ENCODE measurements at regions not wholly inside any gene's neighbourhood (a gene's known extent, or its start where the extent isn't known, plus 50 kb on each side); places are given as distances from the start of the nearest gene placed in this dataset.
A peak's percentile ranks its signal among the peaks of the same experiment; 100 is the strongest.
"Not testable (repeated sequence)": the region's sequence is repeated elsewhere in the genome, so short reads cannot be mapped to it uniquely, and the experiment has no call there.

GRCh38 chr11:50187220-50187619 is 154.5 kb downstream of the OR4C45 start:
- H3K4me1 Mint-ChIP-seq: no peaks in the 10 kb centered on the region
- H3K9me3 Mint-ChIP-seq: peaks cover 9 to 14% (median 9%) of the 10 kb centered on the region in 3 donors
- H3K27me3 Mint-ChIP-seq: no peaks in the 10 kb centered on the region
- H3K4me3 Mint-ChIP-seq: no peak overlapping the region
- no peak overlapping the region for H3K27ac Mint-ChIP-seq
- H3K36me3 Mint-ChIP-seq: no peaks in the 10 kb centered on the region

DNA sequence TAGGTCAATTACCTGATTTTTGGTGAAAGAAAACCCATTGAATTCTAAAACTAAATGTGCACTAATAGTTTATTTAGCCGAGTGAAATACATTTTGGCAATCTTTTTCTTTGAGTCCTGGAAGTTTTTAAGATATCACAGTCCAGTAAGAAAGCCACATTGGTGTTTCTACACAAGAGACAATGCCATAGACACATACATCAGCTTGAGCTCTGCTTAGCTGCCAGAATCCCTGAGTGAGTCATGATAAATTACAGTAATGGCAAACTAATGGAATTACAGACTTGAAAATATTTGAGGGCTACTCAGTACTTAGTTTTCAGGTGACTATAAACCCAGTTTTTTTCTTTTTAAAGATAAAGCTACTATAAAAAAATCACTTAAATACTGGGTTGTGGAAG is 155.4 kb downstream of the OR4C45 start:
- no peaks in the 10 kb centered on the region for H3K4me1 Mint-ChIP-seq
- no peak overlapping the region for H3K27ac Mint-ChIP-seq
- no peak overlapping the region for H3K4me3 Mint-ChIP-seq
- no peaks in the 10 kb centered on the region for H3K36me3 Mint-ChIP-seq
- H3K9me3 Mint-ChIP-seq: peaks cover 9 to 15% (median 9%) of the 10 kb centered on the region in 3 donors
- H3K27me3 Mint-ChIP-seq: no peaks in the 10 kb centered on the region

DNA sequence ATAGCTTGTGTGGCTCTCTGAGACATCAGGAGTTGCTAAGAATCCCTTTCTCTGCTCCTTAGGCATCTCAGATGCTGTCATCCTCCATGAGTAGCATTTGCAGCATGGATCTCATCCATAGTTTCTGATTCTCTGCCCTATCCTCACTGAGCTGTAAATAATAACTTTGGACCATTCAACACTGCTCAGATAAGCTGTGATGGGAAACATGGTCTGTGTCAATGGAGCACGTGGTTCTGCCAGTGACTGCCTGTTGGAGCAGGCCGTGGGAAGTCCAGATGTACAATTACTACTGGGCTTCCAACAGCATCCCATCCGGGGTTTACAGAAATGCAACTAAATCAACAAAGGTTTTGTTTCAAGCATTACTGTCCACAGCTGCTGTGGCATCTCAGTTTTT is 160.1 kb downstream of the OR4C45 start:
- Mint-ChIP-seq H3K27me3 (no peaks in the 10 kb centered on the region), H3K4me1 (no peaks in the 10 kb centered on the region), H3K9me3 (peaks cover 6 to 15% (median 7%) of the 10 kb centered on the region in 3 donors), H3K27ac (no peak overlapping the region), H3K36me3 (no peaks in the 10 kb centered on the region), H3K4me3 (no peak overlapping the region)

DNA sequence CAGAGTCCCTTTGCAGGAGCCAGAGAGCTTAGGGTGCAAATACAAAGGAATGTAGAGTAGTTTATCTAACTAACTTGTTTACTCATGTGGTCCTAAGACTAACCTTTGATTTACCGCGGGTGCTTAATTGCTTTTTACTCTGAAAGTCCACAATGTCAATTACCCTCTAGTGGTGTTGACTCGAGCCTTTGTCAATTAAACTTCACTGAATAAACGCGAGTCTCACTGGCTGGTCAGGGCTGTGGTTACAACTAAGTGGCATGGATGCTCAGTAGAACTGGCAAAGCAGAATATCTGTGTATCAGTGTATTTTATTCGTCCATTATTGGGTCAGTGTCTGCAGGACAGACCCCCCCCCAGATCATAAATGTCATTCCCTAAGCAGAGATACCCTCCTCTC is 181.7 kb downstream of the OR4C45 start:
- Mint-ChIP-seq H3K4me3 (no peak overlapping the region), H3K36me3 (no peaks in the 10 kb centered on the region), H3K4me1 (no peaks in the 10 kb centered on the region), H3K27me3 (no peaks in the 10 kb centered on the region), H3K27ac (no peak overlapping the region), H3K9me3 (peaks cover 11 to 18% (median 18%) of the 10 kb centered on the region in 3 donors)

DNA sequence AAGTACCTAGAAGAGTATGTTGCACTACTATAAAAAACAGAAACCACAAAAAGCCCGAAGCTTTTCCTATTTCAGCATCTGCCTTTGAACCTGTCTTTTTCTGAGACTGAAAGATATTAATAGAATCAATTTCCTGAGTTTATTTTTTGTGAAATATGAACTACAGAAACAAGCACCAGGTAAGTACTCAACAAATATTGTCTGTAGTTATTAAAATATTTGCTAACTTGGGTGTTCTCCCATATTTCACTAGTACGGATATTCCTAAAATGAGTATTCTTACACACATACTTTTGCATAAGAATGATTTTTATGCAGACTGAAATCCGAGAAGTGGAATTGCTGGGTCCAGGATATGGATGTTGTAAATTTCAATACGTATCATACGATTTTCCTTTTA is 188.0 kb downstream of the OR4C45 start:
- peaks cover 4 to 7% (median 4%) of the 10 kb centered on the region in 3 donors for H3K9me3 Mint-ChIP-seq
- H3K4me3 Mint-ChIP-seq: no peak overlapping the region
- no peaks in the 10 kb centered on the region for H3K36me3 Mint-ChIP-seq
- no peak overlapping the region for H3K27ac Mint-ChIP-seq
- no peaks in the 10 kb centered on the region for H3K27me3 Mint-ChIP-seq
- H3K4me1 Mint-ChIP-seq: no peaks in the 10 kb centered on the region

DNA sequence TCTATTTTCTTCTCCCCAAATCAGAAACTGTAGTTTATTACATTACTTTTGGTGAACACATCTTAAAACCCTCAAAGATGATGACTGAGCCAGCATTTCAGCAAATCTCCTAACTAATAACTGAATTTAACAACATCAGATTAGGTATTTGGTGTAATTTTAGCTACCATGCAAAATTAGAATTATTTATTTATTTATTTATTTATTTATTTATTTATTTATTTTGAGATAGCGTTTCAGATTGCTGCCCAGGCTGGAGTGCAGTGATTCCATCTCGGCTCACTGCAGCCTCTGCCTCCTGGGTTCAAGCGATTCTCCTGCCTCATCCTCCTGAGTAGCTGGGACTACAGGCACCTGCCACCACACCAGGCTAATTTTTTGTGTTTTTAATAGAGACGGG is 205.7 kb downstream of the OR4C45 start:
- not testable (repeated sequence) for H3K4me1 Mint-ChIP-seq, H3K9me3 Mint-ChIP-seq, H3K27me3 Mint-ChIP-seq, H3K36me3 Mint-ChIP-seq, H3K4me3 Mint-ChIP-seq, H3K27ac Mint-ChIP-seq

DNA sequence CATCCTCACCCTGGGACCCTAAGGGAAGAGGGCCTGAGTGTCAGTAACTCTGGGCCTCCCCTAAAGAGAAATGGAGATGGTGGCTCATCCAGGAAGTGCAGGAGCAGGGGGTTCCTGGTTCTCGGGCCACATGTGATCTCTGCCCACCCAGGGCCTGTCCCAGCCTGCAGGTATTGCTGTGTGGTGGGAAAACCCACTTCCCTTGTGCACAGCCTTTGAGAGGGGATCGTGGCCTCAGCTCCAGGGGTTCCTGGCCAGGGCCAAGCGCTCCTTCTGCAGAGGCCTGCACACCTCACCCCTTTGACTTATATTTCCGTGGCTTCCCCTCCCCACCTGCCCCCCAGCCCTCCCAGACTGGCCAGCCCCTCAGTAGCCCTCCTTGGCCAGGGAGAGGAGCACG is 213.5 kb downstream of the OR4C45 start:
- Mint-ChIP-seq H3K9me3 (peaks cover 2 to 3% (median 2%) of the 10 kb centered on the region in 3 donors), H3K4me1 (no peaks in the 10 kb centered on the region), H3K4me3 (no peak overlapping the region), H3K27me3 (no peaks in the 10 kb centered on the region), H3K36me3 (no peaks in the 10 kb centered on the region), H3K27ac (no peak overlapping the region)

DNA sequence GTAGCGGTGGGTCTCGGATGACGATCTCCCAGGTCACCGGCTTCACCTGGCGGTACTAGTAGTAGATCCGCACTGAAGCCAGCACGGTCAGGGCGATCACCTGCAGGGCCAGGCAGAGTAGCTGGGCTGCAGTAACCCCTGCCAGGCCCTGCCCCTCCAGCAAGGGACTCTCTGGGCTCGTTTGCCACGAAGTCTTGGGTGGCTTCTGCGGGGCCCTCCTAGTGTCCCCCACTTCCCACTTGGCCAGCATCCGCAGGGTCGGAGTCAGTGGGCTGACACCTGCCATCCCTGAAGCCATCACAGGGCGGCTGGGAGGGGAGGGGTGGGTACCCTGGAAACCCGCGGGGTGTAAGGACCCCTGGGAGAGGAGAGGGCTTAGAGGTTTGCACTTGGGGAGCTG is 214.0 kb downstream of the OR4C45 start:
- H3K27ac Mint-ChIP-seq: no peak overlapping the region
- H3K4me1 Mint-ChIP-seq: no peaks in the 10 kb centered on the region
- no peaks in the 10 kb centered on the region for H3K27me3 Mint-ChIP-seq
- H3K4me3 Mint-ChIP-seq: no peak overlapping the region
- peaks cover 1 to 6% (median 2%) of the 10 kb centered on the region in 3 donors for H3K9me3 Mint-ChIP-seq
- no peaks in the 10 kb centered on the region for H3K36me3 Mint-ChIP-seq

GRCh38 chr11:50247309-50247874 is 214.7 kb downstream of the OR4C45 start:
- Mint-ChIP-seq H3K27me3 (no peaks in the 10 kb centered on the region), H3K4me3 (no peak overlapping the region), H3K27ac (no peak overlapping the region), H3K9me3 (peaks cover 0 to 6% (median 2%) of the 10 kb centered on the region in 3 donors), H3K36me3 (no peaks in the 10 kb centered on the region), H3K4me1 (no peaks in the 10 kb centered on the region)

- H3K9me3 Mint-ChIP-seq: peaks cover 3 to 14% (median 6%) of the 10 kb centered on the region in 3 donors
- H3K4me1 Mint-ChIP-seq: peaks cover 0 to 2% (median 2%) of the 10 kb centered on the region in 3 donors
- H3K4me3 Mint-ChIP-seq: no peak overlapping the region
Observed at GRCh38 chr11:50267851-50268250, 235.2 kb downstream of the OR4C45 start.

DNA sequence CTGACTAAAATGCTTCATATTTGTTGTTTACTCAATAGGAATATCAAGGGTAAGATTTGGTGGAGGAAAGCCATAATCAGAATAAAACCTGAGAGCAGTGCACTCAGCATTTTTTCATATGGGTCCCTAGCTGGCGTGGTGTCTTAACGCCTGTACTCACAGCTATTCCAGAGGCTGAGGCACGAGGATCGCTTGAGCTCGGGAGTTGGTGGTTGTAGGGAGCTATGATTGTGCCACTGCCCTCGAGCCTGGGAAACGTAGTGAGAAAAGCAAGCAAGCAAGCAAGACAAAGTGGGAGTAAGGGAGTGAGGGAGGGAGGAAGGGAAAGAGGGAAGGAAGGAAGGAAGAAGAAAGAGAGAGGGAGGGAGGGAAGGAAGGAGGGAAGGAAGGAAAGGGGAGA is 242.5 kb downstream of the OR4C45 start:
- Mint-ChIP-seq H3K4me1 (peaks cover 0 to 2% (median 0%) of the 10 kb centered on the region in 3 donors), H3K27me3 (no peaks in the 10 kb centered on the region), H3K36me3 (no peaks in the 10 kb centered on the region), H3K9me3 (peaks cover 1 to 13% (median 8%) of the 10 kb centered on the region in 3 donors), H3K4me3 (no peak overlapping the region), H3K27ac (no peak overlapping the region)

More at GRCh38 chr11:50267851-50268250, 235.2 kb downstream of the OR4C45 start:
- Mint-ChIP-seq H3K27me3 (no peaks in the 10 kb centered on the region), H3K27ac (no peak overlapping the region), H3K36me3 (no peaks in the 10 kb centered on the region)

DNA sequence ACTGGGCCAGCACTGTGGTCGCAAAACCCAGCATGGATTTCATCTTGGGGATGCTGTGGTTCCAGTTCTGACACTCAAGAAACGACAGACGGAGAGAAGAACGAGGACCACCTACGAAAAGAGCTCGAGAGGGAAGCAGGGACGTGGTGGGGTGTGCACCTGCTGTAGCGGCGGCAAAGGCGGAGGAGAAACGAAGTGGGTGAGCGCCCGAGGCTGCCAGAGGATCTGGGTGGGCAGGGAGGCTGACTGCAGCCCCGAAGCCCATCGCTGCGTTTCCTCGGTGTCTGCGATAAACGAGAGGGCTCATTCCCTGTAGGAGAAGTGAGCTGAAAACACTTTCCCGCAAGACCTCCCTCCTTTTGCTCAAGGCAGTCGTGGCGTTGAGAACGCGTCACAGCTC is 246.1 kb downstream of the OR4C45 start:
- no peaks in the 10 kb centered on the region for H3K27me3 Mint-ChIP-seq
- H3K27ac Mint-ChIP-seq: peak overlapping the region in 1 of 3 donors; percentile 74
- no peaks in the 10 kb centered on the region for H3K4me1 Mint-ChIP-seq
- H3K36me3 Mint-ChIP-seq: peaks cover 2% of the 10 kb centered on the region
- peaks cover 2 to 13% (median 12%) of the 10 kb centered on the region in 3 donors for H3K9me3 Mint-ChIP-seq
- H3K4me3 Mint-ChIP-seq: no peak overlapping the region

DNA sequence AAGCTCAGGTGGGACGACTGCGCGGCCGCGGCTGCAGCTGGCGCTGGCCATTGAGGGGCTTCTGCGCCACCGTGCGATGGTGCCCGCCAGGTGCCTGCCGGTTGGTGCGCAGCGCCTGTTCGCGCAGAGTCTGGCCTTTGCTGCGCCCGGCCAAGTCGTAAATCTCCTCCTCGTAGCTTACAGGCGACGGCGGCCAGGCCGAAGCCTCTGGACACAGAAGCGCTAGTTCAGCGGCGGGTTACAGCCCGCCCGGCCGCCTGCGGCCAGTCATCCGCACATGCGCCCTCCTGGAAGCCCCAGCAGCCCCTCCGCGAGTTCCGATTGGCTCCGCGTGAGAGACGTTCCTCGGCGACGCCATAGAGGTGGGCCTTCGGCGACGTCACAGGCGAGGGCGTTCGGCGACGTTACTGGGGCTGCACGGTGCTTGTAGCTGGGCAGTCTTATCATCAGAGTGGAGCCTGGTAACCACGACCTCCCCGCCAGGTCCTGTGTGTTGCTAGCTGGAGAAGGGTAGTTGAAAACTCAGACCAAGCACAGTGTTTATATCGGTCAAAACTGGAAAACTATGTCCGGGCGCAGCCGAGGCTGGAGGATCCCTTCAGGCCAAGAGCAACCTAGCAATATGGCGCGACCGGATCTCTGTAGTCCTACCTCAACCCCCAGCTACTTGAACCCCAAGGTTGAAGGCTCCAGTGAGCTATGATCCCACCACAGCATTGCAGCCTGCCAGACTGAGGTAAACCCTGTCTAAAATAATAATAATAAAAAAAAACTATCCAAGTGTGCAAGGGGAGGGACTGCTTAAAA is 265.7 kb downstream of the OR4C45 start:
- Mint-ChIP-seq H3K27me3 (peaks cover 1% of the 10 kb centered on the region), H3K4me1 (no peaks in the 10 kb centered on the region), H3K9me3 (peaks cover 0 to 3% (median 2%) of the 10 kb centered on the region in 3 donors), H3K36me3 (no peaks in the 10 kb centered on the region), H3K27ac (no peak overlapping the region), H3K4me3 (no peak overlapping the region)

DNA sequence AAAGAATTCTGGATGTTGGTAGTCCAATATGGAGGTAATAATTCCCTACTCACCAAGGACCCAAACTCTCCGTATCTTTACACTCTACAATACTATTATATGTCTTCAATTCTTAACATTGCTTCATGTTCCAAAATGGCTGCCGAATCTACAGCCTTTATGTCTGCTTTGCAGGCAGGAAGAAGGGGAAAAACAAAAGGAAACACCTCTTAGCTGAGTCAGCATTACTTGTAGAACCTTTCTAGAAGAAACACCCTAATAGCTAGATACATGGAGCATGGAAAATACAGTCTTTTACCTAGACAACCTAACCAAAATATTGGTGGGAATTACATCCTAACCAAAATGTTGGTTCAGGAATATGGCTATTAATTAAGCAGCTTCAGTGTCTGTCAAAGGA is 298.0 kb downstream of the OR4C45 start:
- H3K9me3 Mint-ChIP-seq: peaks cover 8 to 17% (median 12%) of the 10 kb centered on the region in 3 donors
- H3K4me3 Mint-ChIP-seq, H3K27ac Mint-ChIP-seq, H3K4me1 Mint-ChIP-seq, H3K36me3 Mint-ChIP-seq, H3K27me3 Mint-ChIP-seq: not testable (repeated sequence)

DNA sequence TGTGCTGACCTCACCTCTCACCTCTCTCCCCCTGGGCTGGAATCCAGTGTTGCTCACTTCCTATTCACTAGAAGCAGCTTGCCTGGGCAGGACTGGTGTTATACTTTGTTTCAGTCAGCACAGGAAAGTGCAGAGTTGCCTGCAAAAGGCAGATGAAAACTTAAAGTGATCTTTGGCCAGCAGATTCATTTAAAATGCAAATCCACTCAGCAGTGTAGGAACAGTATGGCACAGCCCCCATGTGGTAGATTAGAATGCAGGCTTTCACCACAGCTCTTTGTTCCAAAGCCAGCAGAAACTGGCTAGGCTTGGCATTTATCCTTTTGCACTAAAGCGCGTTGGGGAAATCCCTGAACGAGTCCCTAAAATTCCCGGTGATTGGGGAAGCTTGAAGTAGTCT is 301.2 kb downstream of the OR4C45 start:
- Mint-ChIP-seq H3K27ac (peak overlapping the region in 1 of 3 donors; percentile 67), H3K27me3 (no peaks in the 10 kb centered on the region), H3K36me3 (no peaks in the 10 kb centered on the region), H3K4me1 (no peaks in the 10 kb centered on the region), H3K9me3 (peaks cover 5 to 21% (median 8%) of the 10 kb centered on the region in 3 donors), H3K4me3 (no peak overlapping the region)

DNA sequence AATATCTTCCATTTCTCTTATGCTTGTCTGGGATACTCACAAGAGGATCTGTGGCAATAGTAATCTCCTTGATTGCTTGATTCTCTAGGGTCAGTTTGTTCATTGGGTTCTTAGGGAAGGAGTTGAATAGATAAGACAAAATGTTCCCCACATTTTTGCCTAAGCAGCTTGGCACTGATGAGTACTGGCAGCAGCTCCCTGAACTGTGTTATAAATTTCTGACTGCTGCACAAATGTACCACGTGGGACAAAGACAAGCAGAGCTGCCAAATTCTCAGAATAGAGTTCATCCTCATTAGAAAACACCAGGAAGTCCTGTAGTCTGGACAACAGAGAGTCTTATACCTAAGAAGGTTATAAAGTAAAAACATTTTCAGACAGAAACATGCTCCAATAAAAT is 304.8 kb downstream of the OR4C45 start:
- H3K4me3 Mint-ChIP-seq, H3K27me3 Mint-ChIP-seq, H3K4me1 Mint-ChIP-seq, H3K36me3 Mint-ChIP-seq, H3K27ac Mint-ChIP-seq: not testable (repeated sequence)
- peaks cover 4 to 27% (median 5%) of the 10 kb centered on the region in 3 donors for H3K9me3 Mint-ChIP-seq

Data from IgD-negative memory B cell (primary cell).